Activated naive CD8-positive, alpha-beta T cell (primary cell): ENCODE measurements at regions not wholly inside any gene's neighbourhood (a gene's known extent, or its start where the extent isn't known, plus 50 kb on each side); places are given as distances from the start of the nearest gene placed in this dataset.

Source experiments
- H3K27ac Mint-ChIP-seq: one replicate; pipeline ENCODE4 v1.8.0; 2021; ENCODE audit warnings: mixed read lengths
- H3K27me3 Mint-ChIP-seq: one replicate; pipeline ENCODE4 v1.8.0; 2021; ENCODE audit warnings: mixed read lengths
- H3K36me3 Mint-ChIP-seq: one replicate; pipeline ENCODE4 v1.8.0; 2021; ENCODE audit warnings: mixed read lengths
- H3K4me1 Mint-ChIP-seq: one replicate; pipeline ENCODE4 v1.8.0; 2021; ENCODE audit warnings: low read depth, mixed read lengths
- H3K4me3 Mint-ChIP-seq: one replicate; pipeline ENCODE4 v1.8.0; 2021; ENCODE audit warnings: mild to moderate bottlenecking, mixed read lengths
- H3K9me3 Mint-ChIP-seq: one replicate; pipeline ENCODE4 v1.8.0; 2021; ENCODE audit warnings: low read depth, mixed read lengths

- H3K9me3 Mint-ChIP-seq, result no peaks in the 10 kb centered on the region
- H3K36me3 Mint-ChIP-seq, result no peaks in the 10 kb centered on the region
- no peak overlapping the region for H3K4me3 Mint-ChIP-seq
- H3K27me3 Mint-ChIP-seq, result no peaks in the 10 kb centered on the region
- H3K27ac Mint-ChIP-seq, result no peak overlapping the region
- H3K4me1 Mint-ChIP-seq, result no peaks in the 10 kb centered on the region
These were observed 826.1 kb downstream of the MRPL39 start for GRCh38 chr21:24781146-24781545.

DNA sequence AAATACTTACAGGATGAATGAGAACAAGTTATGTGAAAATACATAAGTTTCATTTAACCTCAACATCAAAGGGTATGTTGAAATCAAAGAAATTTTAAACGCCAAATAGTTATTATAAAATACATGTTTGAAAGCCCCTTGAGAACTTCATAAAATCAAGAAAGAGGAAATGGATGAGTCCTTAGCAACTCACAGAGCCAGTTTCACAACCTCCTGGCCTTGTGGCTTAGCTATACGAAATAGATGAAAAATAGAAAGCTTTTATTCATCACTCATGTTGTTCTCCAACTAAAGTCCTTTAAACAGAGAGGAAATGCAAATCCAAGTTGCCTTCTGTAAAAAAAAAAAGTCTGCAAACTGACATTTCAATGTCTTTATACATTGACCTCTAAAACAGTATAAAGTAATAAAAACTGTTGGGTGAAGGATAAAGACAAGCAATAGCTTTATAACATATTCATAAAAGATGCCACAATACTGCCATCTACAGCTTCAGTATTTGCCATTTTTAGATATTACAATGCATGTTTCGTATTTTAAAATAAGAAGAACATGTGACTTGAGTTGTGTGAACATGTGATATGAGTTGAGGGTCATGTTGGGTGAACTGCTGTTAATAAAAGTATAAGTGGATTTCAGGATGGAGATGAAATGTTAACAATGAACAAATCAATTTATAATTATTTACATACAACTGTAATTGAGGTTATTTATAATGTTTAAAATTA lies 847.8 kb downstream of the MRPL39 start:
- Mint-ChIP-seq H3K9me3 (no peaks in the 10 kb centered on the region), H3K4me1 (no peaks in the 10 kb centered on the region), H3K4me3 (no peak overlapping the region), H3K27ac (no peak overlapping the region), H3K36me3 (no peaks in the 10 kb centered on the region), H3K27me3 (no peaks in the 10 kb centered on the region)

DNA sequence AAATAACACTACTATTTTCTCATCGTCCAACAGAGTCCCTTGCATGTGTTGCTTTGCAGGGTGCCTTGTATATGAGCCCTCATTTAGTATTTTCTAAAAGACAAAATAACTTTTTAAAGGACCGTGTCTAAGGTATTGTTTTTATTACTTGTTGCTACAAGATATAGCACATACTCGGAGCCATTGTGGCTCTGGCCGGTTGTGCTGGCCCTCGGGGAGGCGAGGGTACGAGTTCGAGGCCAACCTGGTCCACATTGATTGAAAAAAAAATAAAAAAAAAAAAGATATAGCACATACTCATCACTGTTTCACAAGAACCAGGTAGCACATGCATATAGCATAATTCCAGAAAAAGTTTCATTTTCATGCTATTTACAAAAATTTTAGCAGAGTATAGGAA lies 869.2 kb downstream of the MRPL39 start:
- no peak overlapping the region for H3K27ac Mint-ChIP-seq
- H3K36me3 Mint-ChIP-seq, result no peaks in the 10 kb centered on the region
- H3K4me1 Mint-ChIP-seq, result no peaks in the 10 kb centered on the region
- H3K27me3 Mint-ChIP-seq, result no peaks in the 10 kb centered on the region
- H3K9me3 Mint-ChIP-seq, result no peaks in the 10 kb centered on the region
- no peak overlapping the region for H3K4me3 Mint-ChIP-seq

GRCh38 chr21:24737296-24737850 lies 869.9 kb downstream of the MRPL39 start:
- Mint-ChIP-seq H3K4me3 (no peak overlapping the region), H3K36me3 (no peaks in the 10 kb centered on the region), H3K9me3 (no peaks in the 10 kb centered on the region), H3K27ac (no peak overlapping the region), H3K27me3 (no peaks in the 10 kb centered on the region), H3K4me1 (no peaks in the 10 kb centered on the region)

DNA sequence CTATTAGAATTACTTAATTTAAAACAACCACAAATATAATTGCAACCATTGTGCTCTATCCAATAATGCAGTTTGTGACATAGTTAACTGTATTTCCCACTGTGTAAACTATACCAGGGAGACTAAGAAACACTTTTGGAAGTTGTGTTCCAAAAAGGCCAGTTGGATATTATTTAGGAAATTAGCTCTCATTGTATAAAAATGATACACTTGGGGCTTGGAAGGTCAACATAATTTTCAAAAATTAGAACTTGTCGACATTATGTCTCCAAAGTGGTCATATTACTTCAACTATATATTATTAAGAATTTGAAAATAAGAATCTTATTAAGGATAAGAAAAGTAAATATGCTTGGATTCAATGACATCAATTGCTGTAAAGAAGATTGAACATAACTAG lies 876.6 kb downstream of the MRPL39 start:
- Mint-ChIP-seq H3K4me1 (no peaks in the 10 kb centered on the region), H3K36me3 (no peaks in the 10 kb centered on the region), H3K9me3 (no peaks in the 10 kb centered on the region), H3K27me3 (no peaks in the 10 kb centered on the region), H3K4me3 (no peak overlapping the region), H3K27ac (no peak overlapping the region)

GRCh38 chr21:24729568-24729967 lies 877.7 kb downstream of the MRPL39 start:
- Mint-ChIP-seq H3K4me3 (no peak overlapping the region), H3K4me1 (no peaks in the 10 kb centered on the region), H3K27me3 (no peaks in the 10 kb centered on the region), H3K36me3 (no peaks in the 10 kb centered on the region), H3K27ac (no peak overlapping the region), H3K9me3 (no peaks in the 10 kb centered on the region)

- Mint-ChIP-seq H3K36me3 (no peaks in the 10 kb centered on the region), H3K4me1 (no peaks in the 10 kb centered on the region), H3K9me3 (no peaks in the 10 kb centered on the region), H3K27me3 (no peaks in the 10 kb centered on the region), H3K4me3 (no peak overlapping the region), H3K27ac (no peak overlapping the region)
These were observed 879.4 kb downstream of the MRPL39 start for GRCh38 chr21:24727803-24728440.

DNA sequence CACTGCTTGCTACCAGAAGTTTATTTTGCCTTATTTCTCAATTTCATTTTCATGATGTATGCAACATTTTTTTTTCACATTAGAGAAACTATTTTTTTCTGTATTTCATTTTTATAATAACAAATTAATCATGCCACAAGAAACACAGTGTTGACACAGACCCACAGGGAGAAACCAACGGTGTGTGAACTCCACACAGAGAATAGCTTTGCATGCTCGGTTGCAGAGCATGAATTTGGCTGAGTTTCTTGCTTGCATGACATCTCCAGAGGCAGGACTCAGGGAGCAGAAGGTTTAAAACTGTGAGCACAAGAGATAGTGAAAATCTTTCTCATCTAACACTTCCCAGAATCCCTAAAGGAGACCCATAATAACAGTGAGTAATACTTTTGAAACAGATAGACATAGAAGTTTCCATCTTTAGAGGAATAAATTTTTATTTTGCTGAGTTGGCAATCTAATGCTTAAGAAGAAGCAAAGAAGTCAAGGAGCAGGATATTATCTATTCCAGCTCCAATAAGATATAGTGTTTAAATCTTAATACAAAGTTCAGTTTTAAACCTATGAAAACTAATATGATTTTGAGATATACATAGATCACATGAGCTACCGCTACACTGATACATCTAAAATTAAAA lies 890.9 kb downstream of the MRPL39 start:
- Mint-ChIP-seq H3K9me3 (no peaks in the 10 kb centered on the region), H3K4me3 (no peak overlapping the region), H3K36me3 (no peaks in the 10 kb centered on the region), H3K27ac (no peak overlapping the region), H3K27me3 (no peaks in the 10 kb centered on the region), H3K4me1 (no peaks in the 10 kb centered on the region)

GRCh38 chr21:24714646-24715200 lies 892.6 kb downstream of the MRPL39 start:
- Mint-ChIP-seq H3K27me3 (no peaks in the 10 kb centered on the region), H3K27ac (no peak overlapping the region), H3K9me3 (no peaks in the 10 kb centered on the region), H3K4me3 (no peak overlapping the region), H3K36me3 (no peaks in the 10 kb centered on the region), H3K4me1 (no peaks in the 10 kb centered on the region)

DNA sequence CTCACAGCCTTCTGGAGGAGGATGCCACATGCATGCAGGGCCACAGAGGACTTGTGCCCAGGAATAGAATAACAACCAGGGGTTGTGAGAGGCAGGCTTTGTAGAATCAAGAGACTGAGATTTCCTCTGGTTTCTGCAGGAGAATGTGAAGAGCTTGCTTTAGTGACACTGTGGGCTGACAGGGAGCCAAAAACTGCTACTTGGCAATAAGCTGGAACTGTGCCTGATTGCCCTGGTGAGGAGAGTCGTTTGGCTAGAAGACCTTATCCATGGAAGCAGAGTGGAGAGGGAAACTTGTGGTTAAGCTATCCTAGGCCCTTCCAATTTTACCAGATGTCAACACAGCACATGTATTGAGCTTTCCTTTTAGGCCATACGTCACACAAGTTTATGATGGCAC lies 902.1 kb downstream of the MRPL39 start:
- Mint-ChIP-seq H3K9me3 (no peaks in the 10 kb centered on the region), H3K4me1 (no peaks in the 10 kb centered on the region), H3K27me3 (no peaks in the 10 kb centered on the region), H3K4me3 (no peak overlapping the region), H3K27ac (no peak overlapping the region), H3K36me3 (no peaks in the 10 kb centered on the region)

- Mint-ChIP-seq H3K27ac (no peak overlapping the region), H3K36me3 (no peaks in the 10 kb centered on the region), H3K9me3 (no peaks in the 10 kb centered on the region), H3K27me3 (no peaks in the 10 kb centered on the region), H3K4me1 (no peaks in the 10 kb centered on the region), H3K4me3 (no peak overlapping the region)
These were observed 913.5 kb downstream of the MRPL39 start for GRCh38 chr21:24693779-24694178.

GRCh38 chr21:24681456-24681855 lies 925.8 kb downstream of the MRPL39 start:
- H3K4me3 Mint-ChIP-seq, result no peak overlapping the region
- H3K9me3 Mint-ChIP-seq, result no peaks in the 10 kb centered on the region
- no peaks in the 10 kb centered on the region for H3K36me3 Mint-ChIP-seq
- H3K27ac Mint-ChIP-seq, result no peak overlapping the region
- H3K27me3 Mint-ChIP-seq, result no peaks in the 10 kb centered on the region
- H3K4me1 Mint-ChIP-seq, result no peaks in the 10 kb centered on the region

DNA sequence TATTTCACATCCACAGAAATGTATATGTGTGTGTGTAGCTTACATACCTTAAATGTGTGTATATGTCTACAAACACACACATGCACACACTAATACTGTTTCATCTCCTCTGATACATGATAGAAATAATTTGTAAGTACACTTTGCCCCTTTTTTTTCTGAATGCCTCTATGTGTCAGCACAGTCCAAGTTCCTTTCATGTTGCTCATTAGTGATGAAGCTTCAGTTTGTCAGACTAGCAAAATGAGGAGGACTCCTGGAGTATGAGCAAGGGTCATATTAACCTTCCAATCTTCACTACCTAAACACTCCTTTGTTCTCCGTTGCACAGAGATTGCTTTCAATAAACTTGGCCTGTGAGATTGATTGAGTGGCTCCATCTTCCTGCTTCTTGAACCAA lies 935.4 kb downstream of the MRPL39 start:
- Mint-ChIP-seq H3K36me3 (no peaks in the 10 kb centered on the region), H3K9me3 (no peaks in the 10 kb centered on the region), H3K4me3 (no peak overlapping the region), H3K4me1 (no peaks in the 10 kb centered on the region), H3K27ac (no peak overlapping the region), H3K27me3 (no peaks in the 10 kb centered on the region)

- no peaks in the 10 kb centered on the region for H3K9me3 Mint-ChIP-seq
- H3K36me3 Mint-ChIP-seq, result no peaks in the 10 kb centered on the region
- no peaks in the 10 kb centered on the region for H3K4me1 Mint-ChIP-seq
- H3K27ac Mint-ChIP-seq, result no peak overlapping the region
- no peak overlapping the region for H3K4me3 Mint-ChIP-seq
- no peaks in the 10 kb centered on the region for H3K27me3 Mint-ChIP-seq
These were observed 948.4 kb downstream of the MRPL39 start for GRCh38 chr21:24658926-24659325.

GRCh38 chr21:24658026-24658425 lies 949.3 kb downstream of the MRPL39 start:
- Mint-ChIP-seq H3K4me3 (no peak overlapping the region), H3K9me3 (no peaks in the 10 kb centered on the region), H3K27me3 (no peaks in the 10 kb centered on the region), H3K36me3 (no peaks in the 10 kb centered on the region), H3K27ac (no peak overlapping the region), H3K4me1 (no peaks in the 10 kb centered on the region)
